GM21447 (cell line): ENCODE measurements at regions not wholly inside any gene's neighbourhood (a gene's known extent, or its start where the extent isn't known, plus 50 kb on each side); places are given as distances from the start of the nearest gene placed in this dataset.
"Not testable (repeated sequence)": the region's sequence is repeated elsewhere in the genome, so short reads cannot be mapped to it uniquely, and the experiment has no call there.

Experiments
- ATAC-seq: cut with Tn5 transposase; IDR thresholded peaks from one replicate; pipeline ENCODE4 v1.9.1; 2021; ENCODE audit not compliant: unreplicated experiment

DNA sequence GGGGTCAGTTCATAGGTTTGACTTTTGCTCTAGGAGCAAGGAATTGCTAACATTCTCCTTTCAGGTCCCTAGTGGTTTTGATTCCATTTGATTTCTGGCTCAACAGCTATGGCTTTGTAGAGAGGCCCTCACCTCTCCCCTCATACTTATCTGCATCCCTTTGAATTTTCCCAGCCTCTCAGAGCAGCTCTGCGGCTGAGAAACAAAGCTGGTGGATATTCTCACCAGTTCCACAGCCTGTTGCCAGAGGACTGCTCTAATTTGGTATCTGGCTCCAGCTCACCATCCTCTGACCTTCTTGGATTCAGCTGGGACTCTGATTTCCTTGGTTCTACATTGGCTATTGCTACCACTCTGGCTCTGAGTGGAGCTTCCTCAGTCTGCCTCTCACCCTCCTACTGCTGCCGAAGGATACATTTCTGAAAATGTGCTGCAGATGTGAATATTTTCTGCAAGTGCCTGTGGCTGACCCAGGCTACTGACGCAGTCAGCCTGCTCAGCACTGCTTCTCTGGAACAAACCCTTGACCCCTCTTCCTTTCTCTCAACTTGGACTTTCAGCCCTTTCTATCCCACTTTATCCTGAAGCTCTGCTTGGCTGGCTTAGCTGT lies 110.9 kb upstream of the ENPEP start:
- ATAC-seq: no peak

DNA sequence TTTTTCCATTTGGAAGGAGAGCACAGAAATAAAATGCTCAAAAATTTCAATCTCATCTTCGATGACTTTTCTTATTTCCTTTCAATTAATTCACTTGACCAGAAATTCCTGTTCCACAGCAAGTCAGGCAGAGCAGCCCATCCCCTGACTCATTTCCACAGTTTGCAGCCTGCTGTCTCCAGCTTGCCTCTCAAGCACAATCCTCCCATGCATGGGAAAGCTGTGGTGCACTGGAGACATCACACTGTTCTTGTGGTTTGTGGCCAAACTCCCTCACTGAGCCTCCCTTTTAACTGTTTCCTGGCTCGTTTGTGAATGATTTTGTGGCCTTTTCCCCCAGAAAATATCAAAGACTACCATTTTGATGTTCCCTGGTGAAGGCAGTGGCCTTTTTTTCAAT lies 114.0 kb upstream of the ENPEP start:
- no peak for ATAC-seq

DNA sequence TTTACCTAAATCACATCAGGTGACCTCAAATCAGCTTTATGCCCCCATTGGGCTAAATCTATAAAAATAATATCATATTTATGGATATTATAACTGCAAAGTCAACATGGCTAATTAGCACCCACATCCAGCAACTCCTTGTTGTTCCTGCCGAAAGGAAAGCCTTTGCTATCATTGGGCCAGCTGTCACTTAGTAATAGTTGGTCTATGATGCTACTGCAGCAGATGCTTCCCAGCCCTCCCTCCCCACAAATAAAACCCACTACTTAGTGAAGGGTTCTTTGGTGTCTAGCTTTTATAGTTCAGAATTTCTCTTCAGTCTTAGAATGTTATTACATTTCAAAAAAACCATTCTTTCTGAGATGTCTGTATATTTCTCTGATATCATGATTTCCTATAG lies 116.9 kb upstream of the ENPEP start:
- ATAC-seq: no peak

DNA sequence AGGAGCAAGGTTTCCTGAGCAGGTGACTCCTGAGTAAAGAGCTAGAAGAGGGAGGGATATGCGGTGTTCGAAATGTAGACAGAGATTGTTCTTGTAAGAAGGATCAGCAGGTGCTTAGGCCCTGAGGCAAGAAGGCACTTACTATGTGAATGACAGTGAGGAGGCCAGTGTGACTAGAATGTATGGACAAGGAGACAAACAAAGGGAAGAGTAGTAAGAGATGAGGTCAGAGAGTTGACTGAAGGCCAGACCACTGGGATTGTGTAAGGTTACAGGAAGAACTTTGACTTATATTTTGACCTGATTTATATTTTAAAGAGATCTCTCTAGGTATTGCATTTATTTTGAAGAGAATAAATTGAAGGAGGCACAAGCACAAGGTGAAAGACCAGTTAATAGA lies 118.4 kb upstream of the ENPEP start:
- no peak for ATAC-seq

DNA sequence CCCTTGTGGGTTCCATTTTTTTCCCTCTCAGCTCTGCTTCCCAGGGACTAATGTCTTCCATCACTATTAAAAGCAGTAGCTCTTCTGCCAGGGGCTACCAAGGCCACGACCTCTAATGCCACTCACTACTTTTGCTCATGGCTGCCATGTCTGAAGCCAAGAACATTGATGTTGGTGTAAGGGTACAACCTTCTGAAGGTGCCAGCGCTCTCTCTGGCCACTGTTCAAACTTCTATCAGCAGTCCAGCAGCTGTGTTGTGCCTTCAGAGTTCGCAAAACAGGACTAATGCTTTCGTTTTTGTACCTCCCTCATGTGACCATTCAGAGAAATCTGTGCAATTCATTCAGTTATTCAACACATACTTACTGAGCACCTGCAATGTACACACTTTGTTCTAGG lies 121.5 kb upstream of the ENPEP start:
- ATAC-seq: no peak

DNA sequence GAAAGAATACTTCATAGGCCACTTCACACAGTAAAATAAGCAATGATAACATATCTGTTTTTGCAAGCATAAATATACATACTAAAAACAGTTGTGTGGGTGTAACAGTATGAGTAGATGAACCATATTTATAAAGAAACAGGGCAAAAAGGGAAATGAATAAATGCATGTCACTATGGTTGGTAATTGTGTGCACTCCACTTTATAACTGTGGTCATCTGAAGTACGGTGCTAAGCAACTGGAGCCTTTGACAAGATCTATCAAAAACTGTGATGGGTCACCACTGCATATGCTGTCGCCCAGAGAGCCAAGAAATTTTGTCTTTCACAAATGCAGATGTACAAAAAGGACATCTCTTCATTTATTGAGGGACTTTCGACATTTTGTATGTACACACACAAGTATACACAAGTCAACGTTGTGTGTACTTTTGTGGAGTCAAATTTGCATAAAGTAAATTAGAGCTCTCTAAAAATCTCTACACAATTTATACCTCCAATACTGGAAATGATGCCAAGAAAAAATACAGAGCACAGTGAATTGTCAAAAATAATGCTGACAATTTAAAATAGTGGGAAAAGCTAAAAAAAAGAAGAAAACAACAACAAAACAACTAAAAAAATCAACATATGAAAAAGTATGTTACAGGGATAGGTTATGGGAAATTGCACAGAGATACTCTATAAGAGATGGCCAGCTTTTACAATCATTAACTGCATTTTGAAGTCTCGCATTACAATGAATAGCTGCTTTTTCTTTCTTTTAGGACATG lies 123.1 kb upstream of the ENPEP start:
- no peak for ATAC-seq

DNA sequence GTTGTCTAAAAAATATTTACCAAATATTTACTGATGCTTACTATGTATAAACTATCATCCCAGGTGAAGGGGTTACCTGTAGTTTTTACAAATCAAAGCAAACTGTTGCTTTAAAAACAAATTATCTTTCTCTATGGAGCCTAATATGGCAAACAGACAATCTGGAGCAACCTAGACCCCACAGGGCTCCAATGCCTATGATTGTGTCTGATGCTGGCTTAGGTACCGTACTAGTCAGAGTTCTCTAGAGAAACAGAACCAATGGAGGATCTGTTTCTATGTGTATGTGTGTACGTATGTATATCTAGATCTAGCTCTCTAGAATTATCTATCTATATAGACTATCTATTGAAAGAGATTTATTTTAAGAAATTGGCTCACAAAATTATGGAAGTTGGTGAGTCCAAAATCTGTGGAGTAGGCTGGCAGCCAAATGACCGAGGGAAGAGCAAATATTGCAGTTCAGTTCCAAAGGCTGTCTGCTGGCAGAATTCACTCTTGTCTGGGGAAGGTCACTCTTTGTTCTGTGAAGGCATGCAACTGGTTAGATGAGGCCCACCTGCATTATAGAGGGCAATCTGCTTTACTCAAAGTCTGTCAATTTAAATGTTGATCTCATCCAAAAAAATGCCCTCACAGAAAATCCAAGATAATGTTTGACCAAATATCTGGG lies 127.1 kb upstream of the ENPEP start:
- ATAC-seq: no peak

DNA sequence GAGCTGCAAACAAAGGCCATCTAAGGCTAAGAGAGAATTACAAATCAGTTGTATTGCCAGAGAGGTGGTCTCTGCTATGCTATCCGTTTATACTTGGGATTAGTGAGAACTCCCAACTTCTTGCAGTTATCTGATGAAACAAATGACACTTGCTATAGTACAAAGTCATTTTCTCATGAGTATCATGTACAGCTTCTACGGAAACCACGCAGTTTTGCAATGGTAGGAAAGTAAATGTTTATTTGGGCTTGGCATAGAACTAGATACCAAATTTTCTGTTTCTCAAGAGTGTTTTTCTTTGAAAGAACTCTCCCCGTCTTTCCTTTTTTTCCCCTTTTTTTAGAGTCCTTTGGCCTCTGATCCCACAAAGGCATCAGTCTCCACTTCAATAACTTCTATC lies 128.2 kb upstream of the ENPEP start:
- ATAC-seq: no peak

DNA sequence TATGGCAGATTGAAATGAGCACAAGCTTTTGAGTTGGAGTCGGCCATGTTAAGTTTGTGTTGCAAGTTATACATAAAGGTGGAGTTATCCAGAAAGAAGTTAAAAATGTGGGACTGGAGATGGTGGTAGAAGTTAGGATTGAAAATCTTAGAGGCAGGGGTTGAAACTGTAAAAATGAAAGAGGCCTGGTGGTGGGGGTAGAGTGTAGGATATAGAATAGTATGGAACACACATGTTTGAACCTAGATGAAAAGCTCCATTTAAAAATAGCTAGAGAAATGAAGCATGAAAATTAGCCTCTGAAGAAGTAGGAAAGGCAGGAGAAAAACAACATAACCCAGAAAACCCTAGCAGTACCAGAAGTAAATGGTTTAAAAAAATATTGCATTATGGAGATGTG lies 131.8 kb upstream of the ENPEP start:
- no peak for ATAC-seq

DNA sequence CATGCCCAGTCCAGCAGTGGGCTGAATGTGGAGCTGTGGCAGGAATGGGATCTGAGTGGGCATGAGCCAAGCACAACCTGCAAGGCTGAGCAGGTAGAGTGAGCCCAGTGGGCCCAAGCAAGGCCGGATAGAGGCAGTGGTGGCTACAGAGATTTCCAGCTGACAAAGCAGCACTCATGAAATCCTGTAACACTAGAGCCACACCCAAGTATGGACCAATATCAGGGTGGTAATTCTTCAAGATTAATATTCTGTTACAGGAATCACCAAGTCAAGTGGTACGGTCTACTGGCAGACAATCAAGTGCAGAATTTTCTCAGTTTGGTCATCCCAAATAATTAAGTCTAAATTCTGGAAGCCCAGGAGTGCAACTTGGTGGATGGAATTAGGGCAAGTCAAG lies 132.4 kb upstream of the ENPEP start:
- no peak for ATAC-seq

DNA sequence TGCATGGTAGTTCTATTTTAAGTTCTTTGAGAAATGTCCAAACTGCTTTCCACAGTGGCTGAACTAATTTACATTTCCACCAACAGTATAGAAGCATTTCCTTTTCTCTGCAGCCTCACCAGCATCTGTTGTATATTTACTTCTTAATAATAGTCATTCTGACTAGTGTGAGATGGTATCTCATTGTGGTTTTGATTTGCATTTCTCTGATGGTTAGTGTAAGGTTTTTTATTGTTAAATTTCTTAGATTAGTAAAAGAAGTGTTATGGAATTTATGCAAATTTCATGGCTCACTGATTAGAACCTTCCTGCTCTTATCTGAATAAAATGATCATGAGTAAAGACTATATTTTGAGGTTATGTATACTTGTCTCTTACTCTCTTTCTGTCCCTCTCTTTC lies 134.8 kb upstream of the ENPEP start:
- ATAC-seq: not testable (repeated sequence)

DNA sequence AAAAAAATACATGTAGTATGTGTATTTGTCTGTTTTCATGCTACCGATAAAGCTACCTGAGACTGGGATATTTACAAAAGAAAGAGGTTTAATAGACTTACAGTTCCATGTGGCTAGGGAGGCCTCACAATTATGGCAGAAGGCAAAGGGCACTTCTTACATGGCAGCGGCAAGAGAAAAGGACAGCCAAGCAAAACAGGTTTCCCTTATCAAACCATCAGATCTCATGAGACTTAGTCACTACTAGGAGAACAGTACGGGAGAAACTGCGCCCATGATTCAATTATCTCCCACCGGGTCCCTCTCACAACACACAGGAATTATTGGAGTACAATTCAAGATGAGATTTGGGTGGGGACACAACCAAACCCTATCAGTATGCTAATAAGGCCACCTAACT lies 137.0 kb upstream of the ELOVL6 start:
- ATAC-seq: no peak

DNA sequence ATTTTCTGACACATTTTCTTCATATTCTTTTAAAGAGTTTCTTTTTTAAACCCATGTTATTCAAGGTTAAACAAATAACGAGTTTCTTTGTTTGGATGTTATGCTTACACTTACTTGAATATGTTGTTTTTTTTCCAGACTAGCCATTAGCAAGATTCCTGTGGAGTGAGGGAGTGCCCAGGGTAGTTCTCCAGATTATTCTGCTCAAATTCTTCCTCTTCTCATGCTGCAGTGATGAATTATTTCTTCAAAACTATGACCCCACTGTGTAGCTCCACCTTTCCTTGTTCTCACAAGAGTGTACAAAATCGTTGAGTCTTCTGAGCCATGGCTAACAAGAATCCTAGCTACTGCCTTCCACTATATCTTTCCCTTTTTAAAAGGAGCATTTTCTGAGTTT lies 134.1 kb upstream of the ELOVL6 start:
- no peak for ATAC-seq

DNA sequence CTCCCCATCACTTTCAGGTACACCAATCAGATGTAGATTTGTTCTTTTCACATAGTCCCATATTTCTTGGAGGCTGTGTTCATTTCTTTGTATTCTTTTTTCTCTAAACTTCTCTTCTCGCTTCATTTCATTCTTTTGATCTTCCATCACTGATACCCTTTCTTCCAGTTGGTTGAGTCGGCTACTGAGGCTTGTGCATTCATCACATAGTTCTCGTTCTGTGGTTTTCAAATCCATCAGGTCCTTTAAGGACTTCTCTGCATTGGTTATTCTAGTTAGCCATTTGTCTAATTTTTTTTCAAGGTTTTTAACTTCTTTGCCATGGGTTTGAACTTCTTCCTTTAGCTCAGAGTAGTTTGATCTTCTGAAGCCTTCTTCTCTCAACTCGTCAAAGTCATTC lies 128.0 kb upstream of the ELOVL6 start:
- not testable (repeated sequence) for ATAC-seq

DNA sequence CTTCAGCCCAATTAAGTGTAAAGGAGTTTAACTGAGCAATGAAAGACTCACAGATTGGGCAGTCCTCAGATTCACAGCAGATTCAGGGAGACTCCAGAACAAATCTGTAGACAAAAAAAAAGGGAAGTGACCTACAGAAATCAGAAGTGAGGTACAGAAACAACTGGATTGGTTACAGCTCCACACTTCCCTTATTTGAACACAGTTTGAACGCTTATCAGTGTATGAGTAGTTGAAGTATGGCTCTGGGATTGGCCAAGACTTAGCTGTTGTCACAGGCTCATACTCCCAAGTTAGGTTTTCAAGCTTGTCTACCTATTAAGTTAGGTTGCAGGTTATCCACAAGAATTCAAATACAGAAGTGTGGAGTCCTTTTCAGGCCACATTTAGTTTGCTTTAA lies 112.4 kb upstream of the ELOVL6 start:
- ATAC-seq: peak; percentile 68

DNA sequence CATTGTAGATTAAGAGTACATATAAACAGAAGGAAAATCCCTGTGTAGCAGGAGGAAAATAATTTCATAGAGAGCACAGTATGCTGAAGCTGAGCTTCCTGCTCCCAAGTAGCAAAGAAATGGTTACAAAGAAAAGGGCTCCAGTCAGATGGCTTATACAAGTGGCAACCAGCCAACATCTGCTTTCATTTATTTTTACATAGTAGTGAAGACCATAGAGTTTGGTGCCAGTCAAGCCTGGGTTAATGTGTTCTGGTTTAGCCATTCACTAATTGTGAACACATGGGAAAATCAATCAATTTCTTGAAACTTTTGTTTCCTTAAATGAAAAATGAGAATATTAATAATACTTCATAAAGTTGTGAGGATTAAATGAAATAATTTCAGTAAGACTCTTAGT lies 111.3 kb upstream of the ELOVL6 start:
- no peak for ATAC-seq

DNA sequence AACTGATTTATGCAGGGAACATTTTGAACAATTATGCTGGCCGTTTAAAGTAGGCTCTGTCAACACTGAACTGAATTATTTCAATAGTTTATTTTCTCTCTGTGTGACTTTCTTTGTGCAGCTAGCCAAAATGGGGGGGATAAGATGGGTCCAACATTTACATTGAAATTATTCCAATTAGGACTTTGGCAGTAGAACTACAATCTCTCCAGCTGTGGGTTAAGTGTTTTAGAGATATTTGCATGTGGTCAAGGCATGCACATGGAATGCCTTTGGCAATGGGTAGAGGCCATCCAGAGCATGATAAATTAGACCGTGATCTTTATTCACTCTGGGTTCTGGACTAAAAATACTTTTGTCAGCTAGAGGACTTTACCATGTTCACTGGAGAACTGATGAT lies 107.9 kb upstream of the ELOVL6 start:
- no peak for ATAC-seq

DNA sequence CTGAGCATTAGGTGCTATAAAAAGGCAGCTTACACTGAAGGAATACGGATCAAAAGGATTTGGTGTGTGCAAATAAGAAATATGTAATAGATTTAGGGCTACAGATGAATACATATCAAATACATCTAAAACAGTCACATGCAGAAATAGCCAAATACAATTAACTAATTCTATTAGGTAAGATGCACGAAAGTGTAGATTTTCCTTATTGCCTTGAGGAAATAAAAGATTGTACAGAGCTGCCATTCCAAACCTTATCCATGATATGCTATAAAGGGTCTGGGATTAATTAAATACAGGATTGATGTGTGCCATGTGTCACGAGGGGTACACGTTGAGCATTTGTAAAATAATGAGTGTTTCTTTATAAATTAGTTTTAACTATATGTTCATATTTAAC lies 107.0 kb upstream of the ELOVL6 start:
- ATAC-seq: no peak

DNA sequence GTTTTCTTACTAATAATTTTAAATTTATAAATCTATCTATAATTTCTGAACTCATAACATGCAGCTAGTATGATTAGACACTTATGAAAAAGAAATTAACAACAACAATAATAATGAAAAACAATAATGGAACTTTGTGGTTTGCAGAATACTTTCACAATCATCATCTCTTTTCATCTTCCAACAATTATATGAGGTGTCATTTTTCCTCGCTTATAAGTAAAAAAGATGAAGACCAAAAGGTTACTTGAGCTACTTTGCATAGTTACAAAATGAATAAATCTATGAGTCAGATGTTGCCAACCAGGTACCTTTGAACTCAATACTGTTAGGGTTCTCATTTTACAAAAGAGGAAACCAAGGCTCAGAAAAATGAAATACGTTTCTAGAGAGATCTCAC lies 98.5 kb upstream of the ELOVL6 start:
- ATAC-seq: peak; percentile 82

DNA sequence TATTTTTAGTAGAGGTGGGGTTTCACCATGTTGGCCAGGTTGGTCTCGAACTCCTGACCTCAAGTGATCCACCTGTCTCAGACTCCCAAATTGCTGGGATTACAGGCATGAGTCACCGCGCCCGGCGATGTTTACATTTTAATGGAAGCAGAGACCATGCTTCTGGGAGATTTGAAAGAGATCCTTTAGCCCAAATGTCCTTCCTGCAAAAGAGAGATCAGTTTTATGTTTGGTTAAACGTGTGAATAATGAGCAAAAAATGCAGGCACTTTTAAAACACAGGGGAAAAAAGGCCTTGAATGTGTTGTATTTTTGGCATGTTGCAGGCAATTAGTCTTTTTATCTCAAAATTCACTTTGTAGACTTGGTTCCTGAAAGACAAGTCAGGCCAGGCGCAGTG lies 95.8 kb upstream of the ELOVL6 start:
- no peak for ATAC-seq

DNA sequence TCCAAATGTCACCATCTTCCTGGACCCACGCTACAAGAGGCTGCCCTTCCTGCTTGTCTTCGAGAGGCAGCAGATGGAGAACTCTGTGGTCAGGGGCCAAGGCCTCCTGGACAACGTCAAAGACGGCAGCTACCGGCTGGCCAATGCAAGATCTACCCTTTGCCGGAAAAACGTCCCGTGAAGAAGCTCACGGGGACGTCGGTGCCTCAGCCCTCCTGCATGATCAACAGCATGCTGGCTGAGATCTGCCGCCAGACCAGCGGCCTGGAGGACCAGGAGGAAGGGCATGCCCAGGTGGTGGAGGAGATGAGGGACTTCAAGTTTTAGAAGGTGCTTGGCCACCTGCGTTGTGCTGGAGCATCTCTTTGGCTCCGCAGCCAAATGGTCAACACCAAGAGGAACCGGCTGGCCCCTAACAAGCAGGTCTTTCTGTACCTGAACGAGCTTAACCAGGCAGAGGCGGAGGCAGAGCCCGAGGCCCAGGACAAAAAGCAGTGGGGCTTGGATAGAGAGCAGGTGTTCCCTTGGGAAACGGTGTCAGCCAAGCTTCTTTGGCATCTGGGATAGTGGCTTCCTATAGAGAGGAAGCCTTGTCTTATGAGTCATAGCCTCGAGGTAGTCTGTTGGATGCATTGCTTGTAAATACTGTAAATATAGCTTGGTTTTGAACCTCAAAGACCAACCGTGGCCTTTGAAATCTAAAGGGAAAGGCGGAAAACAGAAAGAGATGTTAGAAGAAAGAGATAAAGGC lies 94.8 kb upstream of the ELOVL6 start:
- no peak for ATAC-seq

DNA sequence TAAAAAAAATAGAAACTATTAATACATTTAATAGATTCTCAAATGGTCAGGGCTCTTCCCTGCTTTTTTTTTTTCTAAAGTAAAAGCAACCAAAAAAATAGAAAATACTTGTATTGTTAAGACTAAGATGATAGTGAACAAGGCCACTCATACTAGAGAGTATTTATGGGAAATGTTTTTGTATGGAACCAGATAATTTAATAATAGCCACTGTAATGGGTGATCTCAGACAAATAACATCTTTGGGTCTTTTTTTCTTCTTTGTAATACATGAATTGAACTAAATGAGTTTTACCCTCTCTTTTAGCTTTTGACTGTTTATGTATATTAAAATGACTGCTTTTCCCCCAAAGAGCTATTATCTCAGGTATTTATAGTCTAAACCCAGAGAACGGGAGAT lies 92.1 kb upstream of the ELOVL6 start:
- ATAC-seq: no peak
